WTC11 (cell line): ENCODE measurements at regions not wholly inside any gene's neighbourhood (a gene's known extent, or its start where the extent isn't known, plus 50 kb on each side); places are given as distances from the start of the nearest gene placed in this dataset.

Experiments
- ATAC-seq: fragments of 200-7000 bp; cut with Tn5 transposase; 2 replicates; pipeline ENCODE4 v1.10.0; 2021; ENCODE audit warnings: mild to moderate bottlenecking, moderate library complexity
- CTCF ChIA-PET: fragments of 300-600 bp; sonication (Branson Sonifier 250); formaldehyde crosslinking; loops from one replicate; lab custom pipeline; 2021; ENCODE audit warnings: antibody characterized with exemption; lab: Charles Lee
- POLR2A ChIA-PET: fragments of 350-600 bp; sonication (Branson Sonifier 250); formaldehyde crosslinking; loops from one replicate; lab custom pipeline; 2021; ENCODE audit warnings: antibody characterized with exemption; lab: Charles Lee
- DNase-seq: peaks from one replicate; pipeline ENCODE4 v3.0.0; 2021; ENCODE audit warnings: low spot score
- H3K27ac Mint-ChIP-seq: 2 replicates; pipeline ENCODE4 v1.8.0; 2021; ENCODE audit warnings: mixed read lengths
- H3K27me3 Mint-ChIP-seq: 2 replicates; pipeline ENCODE4 v1.8.0; 2021; ENCODE audit warnings: low read depth, mild to moderate bottlenecking, moderate library complexity, mixed read lengths
- H3K36me3 Mint-ChIP-seq: 2 replicates; pipeline ENCODE4 v1.8.0; 2021; ENCODE audit warnings: mixed read lengths
- H3K4me1 Mint-ChIP-seq: 2 replicates; pipeline ENCODE4 v1.8.0; 2022; ENCODE audit warnings: mixed read lengths
- H3K4me3 Mint-ChIP-seq: 2 replicates; pipeline ENCODE4 v1.8.0; 2021; ENCODE audit warnings: mild to moderate bottlenecking, moderate library complexity, mixed read lengths
- H3K9me3 Mint-ChIP-seq: 2 replicates; pipeline ENCODE4 v1.8.0; 2021; ENCODE audit warnings: mixed read lengths
- AR ChIP-seq: fragments of 250-450 bp; sonication (Bioruptor Pico); IDR thresholded peaks from 2 replicates; pipeline ENCODE4 v1.9.0; 2021; ENCODE audit warnings: mild to moderate bottlenecking
- ATF3 ChIP-seq: sonication (generic); formaldehyde crosslinking; conservative IDR thresholded peaks from 2 replicates; pipeline ENCODE4 v1.8.1; 2022; ENCODE audit warnings: mild to moderate bottlenecking, missing genetic modification reagents
- CREM ChIP-seq: sonication (generic); formaldehyde crosslinking; IDR thresholded peaks from 2 replicates; pipeline ENCODE4 v1.8.1; 2022; ENCODE audit warnings: mild to moderate bottlenecking, missing genetic modification reagents, moderate library complexity
- EMX1 ChIP-seq: fragments of 250-450 bp; sonication (Bioruptor Pico); IDR thresholded peaks from 2 replicates; pipeline ENCODE4 v1.8.0; 2021; ENCODE audit warnings: mild to moderate bottlenecking
- ESRRA ChIP-seq: sonication (generic); formaldehyde crosslinking; IDR thresholded peaks from 2 replicates; pipeline ENCODE4 v1.8.1; 2022; ENCODE audit warnings: mild to moderate bottlenecking, missing genetic modification reagents, borderline replicate concordance
- FOXK1 ChIP-seq: sonication (generic); formaldehyde crosslinking; IDR thresholded peaks from 2 replicates; pipeline ENCODE4 v1.8.0; 2022; ENCODE audit warnings: mild to moderate bottlenecking, moderate library complexity, missing genetic modification reagents
- FOXP1 ChIP-seq: sonication (generic); formaldehyde crosslinking; IDR thresholded peaks from 2 replicates; pipeline ENCODE4 v1.8.0; 2022; ENCODE audit warnings: missing genetic modification reagents, mild to moderate bottlenecking, moderate library complexity, borderline replicate concordance
- GTF2I ChIP-seq: fragments of 250-450 bp; sonication (Bioruptor Pico); conservative IDR thresholded peaks from 2 replicates; pipeline ENCODE4 v1.4.0; 2021; ENCODE audit warnings: mild to moderate bottlenecking
- HMGA2 ChIP-seq: fragments of 250-450 bp; sonication (Bioruptor Pico); IDR thresholded peaks from 2 replicates; pipeline ENCODE4 v1.4.0; 2021; ENCODE audit warnings: mild to moderate bottlenecking, moderate library complexity
- IRF1 ChIP-seq: sonication (generic); formaldehyde crosslinking; IDR thresholded peaks from 2 replicates; pipeline ENCODE4 v1.8.0; 2023; ENCODE audit warnings: missing genetic modification reagents
- IRF2 ChIP-seq: sonication (generic); formaldehyde crosslinking; IDR thresholded peaks from 2 replicates; pipeline ENCODE4 v1.8.0; 2022; ENCODE audit warnings: low read depth, missing genetic modification reagents, borderline replicate concordance
- JUN ChIP-seq: sonication (generic); formaldehyde crosslinking; IDR thresholded peaks from 2 replicates; pipeline ENCODE4 v1.8.0; 2023; ENCODE audit warnings: mild to moderate bottlenecking, missing genetic modification reagents
- KAT7 ChIP-seq: sonication (generic); formaldehyde crosslinking; IDR thresholded peaks from 2 replicates; pipeline ENCODE4 v1.8.1; 2023; ENCODE audit warnings: missing genetic modification reagents, mild to moderate bottlenecking, borderline replicate concordance
- MAX ChIP-seq: sonication (generic); formaldehyde crosslinking; IDR thresholded peaks from 2 replicates; pipeline ENCODE4 v1.8.0; 2022; ENCODE audit warnings: mild to moderate bottlenecking, missing genetic modification reagents
- MLX ChIP-seq: sonication (generic); formaldehyde crosslinking; IDR thresholded peaks from 2 replicates; pipeline ENCODE4 v1.8.1; 2023; ENCODE audit warnings: mild to moderate bottlenecking, missing genetic modification reagents, moderate library complexity
- NFYB ChIP-seq: sonication (generic); formaldehyde crosslinking; conservative IDR thresholded peaks from 2 replicates; pipeline ENCODE4 v1.8.0; 2022; ENCODE audit warnings: low read depth, missing genetic modification reagents
- PRDM15 ChIP-seq: sonication (generic); formaldehyde crosslinking; IDR thresholded peaks from 2 replicates; pipeline ENCODE4 v1.8.0; 2022; ENCODE audit warnings: missing genetic modification reagents
- STAT6 ChIP-seq: sonication (generic); formaldehyde crosslinking; conservative IDR thresholded peaks from 2 replicates; pipeline ENCODE4 v1.8.1; 2023; ENCODE audit warnings: mild to moderate bottlenecking, low read depth, missing genetic modification reagents, moderate library complexity
- TP53 ChIP-seq: sonication (generic); formaldehyde crosslinking; IDR thresholded peaks from 2 replicates; pipeline ENCODE4 v1.8.1; 2023; ENCODE audit warnings: mild to moderate bottlenecking, missing genetic modification reagents
- ZNF121 ChIP-seq: sonication (generic); formaldehyde crosslinking; IDR thresholded peaks from 2 replicates; pipeline ENCODE4 v1.8.0; 2023; ENCODE audit warnings: missing genetic modification reagents
- ZNF396 ChIP-seq: fragments of 250-450 bp; sonication (Bioruptor Pico); IDR thresholded peaks from 2 replicates; pipeline ENCODE4 v1.8.0; 2021; ENCODE audit warnings: mild to moderate bottlenecking, moderate library complexity, borderline replicate concordance

GRCh38 chr5:89372176-89372575, 489.2 kb upstream of the MEF2C start:
- no peaks in the 10 kb centered on the region for H3K27me3 Mint-ChIP-seq
- ATAC-seq: no peak
- H3K27ac Mint-ChIP-seq: no peak overlapping the region
- no peaks in the 10 kb centered on the region for H3K4me1 Mint-ChIP-seq
- TF ChIP-seq EMX1 (CRISPR knock-in tag) (no peak), NFYB (no peak)
- H3K4me3 Mint-ChIP-seq: no peak overlapping the region
- no peaks in the 10 kb centered on the region for H3K36me3 Mint-ChIP-seq
- no peaks in the 10 kb centered on the region for H3K9me3 Mint-ChIP-seq
- ChIA-PET CTCF (no interaction called here), POLR2A (no interaction called here)
- DNase-seq: no peak

GRCh38 chr5:89371646-89372045, 488.7 kb upstream of the MEF2C start:
- no peaks in the 10 kb centered on the region for H3K27me3 Mint-ChIP-seq
- ChIA-PET POLR2A (no interaction called here), CTCF (no interaction called here)
- no peak for TF ChIP-seq ATF3 (CRISPR knock-in tag)
- TF ChIP-seq GTF2I (CRISPR knock-in tag): no peak
- TF ChIP-seq JUN (CRISPR knock-in tag): no peak
- TF ChIP-seq ZNF121 (CRISPR knock-in tag): no peak
- TF ChIP-seq STAT6 (CRISPR knock-in tag): no peak
- TF ChIP-seq CREM (CRISPR knock-in tag): no peak
- no peak for TF ChIP-seq HMGA2
- no peak for TF ChIP-seq FOXK1 (CRISPR knock-in tag)
- no peak for TF ChIP-seq PRDM15 (CRISPR knock-in tag)
- no peak for TF ChIP-seq IRF1
- TF ChIP-seq MLX (CRISPR knock-in tag): no peak
- no peak for TF ChIP-seq IRF2 (CRISPR knock-in tag)
- TF ChIP-seq ESRRA (CRISPR knock-in tag): no peak
- TF ChIP-seq MAX (CRISPR knock-in tag): no peak
- TF ChIP-seq KAT7 (CRISPR knock-in tag): no peak
- TF ChIP-seq ZNF396 (CRISPR knock-in tag): no peak
- TF ChIP-seq TP53: no peak
- TF ChIP-seq AR (CRISPR knock-in tag): no peak
- no peak for TF ChIP-seq FOXP1 (CRISPR knock-in tag)
- H3K9me3 Mint-ChIP-seq: no peaks in the 10 kb centered on the region
- H3K27ac Mint-ChIP-seq: no peak overlapping the region
- no peaks in the 10 kb centered on the region for H3K4me1 Mint-ChIP-seq
- DNase-seq (no peak), ATAC-seq (no peak)
- H3K36me3 Mint-ChIP-seq: no peaks in the 10 kb centered on the region
- H3K4me3 Mint-ChIP-seq: no peak overlapping the region
